ENCODE measurements at regions not wholly inside any gene's neighbourhood (a gene's known extent, or its start where the extent isn't known, plus 50 kb on each side); places are given as distances from the start of the nearest gene placed in this dataset.

DNA sequence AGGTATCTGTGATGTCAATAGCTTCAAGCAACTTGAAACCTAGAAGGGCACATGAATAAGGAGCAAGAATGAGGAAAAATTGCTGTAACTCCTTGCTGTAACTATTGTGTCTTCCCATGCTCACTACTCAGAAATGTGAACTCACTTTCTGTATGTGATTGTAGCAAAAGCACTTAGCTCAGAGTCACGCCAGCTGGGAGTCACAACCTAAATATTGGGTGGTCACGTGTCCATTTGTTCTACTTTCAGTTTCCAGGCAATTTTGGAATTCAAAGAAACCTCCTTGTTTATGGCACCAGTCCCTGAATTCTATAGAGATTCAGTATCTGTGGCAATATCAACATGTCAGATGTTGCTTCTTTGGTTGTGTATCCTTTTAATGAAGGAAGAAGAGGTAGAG lies 241.6 kb upstream of the AZI2 start:
- Histone ChIP-seq H3K9me3 (no peaks in the 10 kb centered on the region), H3K36me3 (no peaks in the 10 kb centered on the region), H3K4me3 (ENCODE audit: low read depth in 1 of 2, low read length in 1 of 2) (no peak overlapping the region), H3K4me1 (ENCODE audit: control insufficient read depth in 1 of 2, insufficient read depth in 1 of 2, low read depth in 1 of 2, low read length in 1 of 2) (no peaks in the 10 kb centered on the region), H3K27me3 (no peaks in the 10 kb centered on the region), H3K27ac (no peak overlapping the region)
- TF ChIP-seq, protein P1, sequence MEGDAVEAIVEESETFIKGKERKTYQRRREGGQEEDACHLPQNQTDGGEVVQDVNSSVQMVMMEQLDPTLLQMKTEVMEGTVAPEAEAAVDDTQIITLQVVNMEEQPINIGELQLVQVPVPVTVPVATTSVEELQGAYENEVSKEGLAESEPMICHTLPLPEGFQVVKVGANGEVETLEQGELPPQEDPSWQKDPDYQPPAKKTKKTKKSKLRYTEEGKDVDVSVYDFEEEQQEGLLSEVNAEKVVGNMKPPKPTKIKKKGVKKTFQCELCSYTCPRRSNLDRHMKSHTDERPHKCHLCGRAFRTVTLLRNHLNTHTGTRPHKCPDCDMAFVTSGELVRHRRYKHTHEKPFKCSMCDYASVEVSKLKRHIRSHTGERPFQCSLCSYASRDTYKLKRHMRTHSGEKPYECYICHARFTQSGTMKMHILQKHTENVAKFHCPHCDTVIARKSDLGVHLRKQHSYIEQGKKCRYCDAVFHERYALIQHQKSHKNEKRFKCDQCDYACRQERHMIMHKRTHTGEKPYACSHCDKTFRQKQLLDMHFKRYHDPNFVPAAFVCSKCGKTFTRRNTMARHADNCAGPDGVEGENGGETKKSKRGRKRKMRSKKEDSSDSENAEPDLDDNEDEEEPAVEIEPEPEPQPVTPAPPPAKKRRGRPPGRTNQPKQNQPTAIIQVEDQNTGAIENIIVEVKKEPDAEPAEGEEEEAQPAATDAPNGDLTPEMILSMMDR (IDR thresholded peaks at IDR 0.05) = no peak

DNA sequence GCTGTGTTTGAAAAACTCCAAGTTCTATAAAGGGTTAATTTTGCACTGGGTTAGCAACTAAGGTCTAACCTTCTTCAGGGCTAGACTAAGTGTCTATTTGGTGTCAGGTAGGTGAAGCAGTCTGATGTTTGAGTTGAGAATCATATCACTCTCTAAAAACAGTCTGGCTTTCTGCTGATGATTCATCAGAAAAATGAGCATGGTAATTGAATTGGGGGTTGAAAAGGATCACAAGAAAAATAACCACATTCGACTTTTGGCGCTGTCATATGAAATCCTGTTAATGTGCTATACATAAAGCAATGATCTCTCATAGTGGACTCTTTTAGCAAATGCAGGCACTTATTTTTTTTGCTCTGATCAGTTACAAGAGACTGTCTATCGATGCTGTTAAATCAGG lies 242.2 kb upstream of the AZI2 start:
- Histone ChIP-seq H3K4me3 (ENCODE audit: low read depth in 1 of 2, low read length in 1 of 2) (no peak overlapping the region), H3K27ac (no peak overlapping the region), H3K36me3 (no peaks in the 10 kb centered on the region)

DNA sequence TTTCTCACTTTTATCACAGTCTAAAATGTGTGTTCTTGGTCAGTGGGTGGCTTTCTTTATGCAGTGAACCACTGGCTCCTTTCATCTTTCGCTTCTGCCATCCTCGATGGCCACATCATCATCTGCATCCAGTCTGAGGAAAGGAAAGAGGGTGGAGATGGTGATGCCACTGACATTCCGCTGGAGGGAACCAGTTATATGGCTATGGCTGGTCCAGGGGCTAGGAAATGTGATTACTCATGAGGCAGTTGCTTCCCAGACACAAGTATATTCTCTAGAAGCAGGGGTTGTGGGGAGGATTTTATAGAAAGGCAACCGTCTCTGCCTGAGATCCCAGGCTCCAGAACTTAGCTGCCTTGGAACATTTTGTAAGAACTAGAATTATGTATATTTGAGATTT lies 246.7 kb upstream of the AZI2 start:
- TF ChIP-seq, protein P1 (IDR thresholded peaks at IDR 0.05) = no peak
- Histone ChIP-seq H3K4me3 (ENCODE audit: low read depth in 1 of 2, low read length in 1 of 2) (no peak overlapping the region), H3K27ac (no peak overlapping the region), H3K36me3 (no peaks in the 10 kb centered on the region), H3K4me1 (ENCODE audit: control insufficient read depth in 1 of 2, insufficient read depth in 1 of 2, low read depth in 1 of 2, low read length in 1 of 2) (no peaks in the 10 kb centered on the region), H3K9me3 (no peaks in the 10 kb centered on the region), H3K27me3 (no peaks in the 10 kb centered on the region)

More for the DNA sequence above, 242.2 kb upstream of the AZI2 start:
- H3K9me3 ChIP-seq = no peaks in the 10 kb centered on the region
- no peaks in the 10 kb centered on the region for H3K4me1 ChIP-seq (ENCODE audit: control insufficient read depth in 1 of 2, insufficient read depth in 1 of 2, low read depth in 1 of 2, low read length in 1 of 2)
- H3K27me3 ChIP-seq = no peaks in the 10 kb centered on the region
- TF ChIP-seq, protein P1 (IDR thresholded peaks at IDR 0.05) = no peak

DNA sequence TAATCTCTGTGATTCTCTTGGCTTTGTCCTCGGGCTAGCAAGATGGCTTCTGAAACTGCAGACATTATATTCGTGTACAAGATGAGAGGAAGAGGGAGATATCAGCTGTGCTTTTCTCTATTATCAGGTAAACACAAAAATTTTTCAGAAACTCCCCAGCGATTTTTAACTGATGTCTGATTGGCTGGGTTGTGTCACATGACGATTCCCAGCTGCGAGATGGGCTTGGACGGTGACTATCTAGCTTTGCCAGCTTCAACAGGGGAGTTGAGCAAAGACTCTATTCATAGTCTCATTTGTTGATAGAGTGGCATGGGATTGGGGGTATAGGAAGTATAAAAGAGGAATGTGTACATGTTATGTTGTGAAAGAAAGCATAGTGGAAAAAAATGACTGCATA lies 248.8 kb upstream of the AZI2 start:
- H3K27ac ChIP-seq = no peak overlapping the region
- no peaks in the 10 kb centered on the region for H3K4me1 ChIP-seq (ENCODE audit: control insufficient read depth in 1 of 2, insufficient read depth in 1 of 2, low read depth in 1 of 2, low read length in 1 of 2)
- H3K27me3 ChIP-seq = no peaks in the 10 kb centered on the region
- H3K9me3 ChIP-seq = no peaks in the 10 kb centered on the region
- no peak overlapping the region for H3K4me3 ChIP-seq (ENCODE audit: low read depth in 1 of 2, low read length in 1 of 2)
- H3K36me3 ChIP-seq = no peaks in the 10 kb centered on the region
- TF ChIP-seq, protein P1 (IDR thresholded peaks at IDR 0.05) = no peak

DNA sequence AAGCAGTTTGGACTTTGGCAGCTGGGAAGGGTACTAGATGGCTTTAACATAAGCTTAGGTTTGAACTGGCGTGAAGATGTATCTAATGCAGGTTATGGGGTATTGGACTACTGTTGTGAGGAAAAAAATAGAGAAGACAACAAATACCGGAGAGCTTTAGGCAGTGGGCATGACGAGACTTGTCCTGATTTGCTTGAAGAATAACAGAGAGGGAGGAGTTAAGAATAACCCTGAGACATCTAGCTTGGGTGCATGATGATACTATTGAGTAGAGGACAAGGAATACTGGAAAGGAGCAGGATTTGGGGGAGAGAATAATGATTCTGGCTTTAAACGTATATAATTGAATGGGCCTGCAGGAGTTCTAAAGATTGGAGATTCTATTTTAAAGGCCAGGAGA lies 249.5 kb upstream of the AZI2 start:
- H3K36me3 ChIP-seq = no peaks in the 10 kb centered on the region

More for the DNA sequence above, 249.5 kb upstream of the AZI2 start:
- Histone ChIP-seq H3K4me1 (ENCODE audit: control insufficient read depth in 1 of 2, insufficient read depth in 1 of 2, low read depth in 1 of 2, low read length in 1 of 2) (no peaks in the 10 kb centered on the region), H3K27me3 (no peaks in the 10 kb centered on the region), H3K27ac (no peak overlapping the region), H3K9me3 (no peaks in the 10 kb centered on the region), H3K4me3 (ENCODE audit: low read depth in 1 of 2, low read length in 1 of 2) (no peak overlapping the region)
- TF ChIP-seq, protein P1 (IDR thresholded peaks at IDR 0.05) = no peak
